ENCODE measurements at regions not wholly inside any gene's neighbourhood (a gene's known extent, or its start where the extent isn't known, plus 50 kb on each side); places are given as distances from the start of the nearest gene placed in this dataset.

DNA sequence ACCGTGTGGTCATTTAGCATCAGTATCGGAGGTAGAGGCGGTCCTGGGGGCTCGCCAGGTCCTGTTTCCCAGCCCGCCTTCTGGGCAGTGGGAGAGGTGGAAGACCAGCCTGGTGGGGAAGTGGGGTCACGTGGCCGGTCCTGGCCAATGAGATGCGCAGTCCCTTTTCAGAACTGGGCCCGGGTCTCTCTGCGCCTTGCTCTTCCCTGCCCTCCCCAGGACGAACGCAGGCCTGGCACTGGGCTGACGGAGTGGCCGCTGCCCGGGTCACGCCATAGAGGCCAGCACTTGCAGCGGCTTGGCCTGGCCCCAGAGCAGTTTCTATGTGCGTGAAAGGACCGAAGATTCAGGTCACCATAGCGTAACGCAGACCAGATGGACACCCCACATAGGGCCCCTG is 97.6 kb downstream of the OLFM1 start:
- no peak overlapping the region for H3K4me3 ChIP-seq (ENCODE audit: insufficient read depth, low read depth, low read length)
- TF ChIP-seq FOS (IDR thresholded peaks at IDR 0.05; ENCODE audit: low read depth, low read length): no peak
- no peak for TF ChIP-seq CEBPB (IDR thresholded peaks at IDR 0.05; ENCODE audit: low read depth, low read length)
- TF ChIP-seq, protein P1, sequence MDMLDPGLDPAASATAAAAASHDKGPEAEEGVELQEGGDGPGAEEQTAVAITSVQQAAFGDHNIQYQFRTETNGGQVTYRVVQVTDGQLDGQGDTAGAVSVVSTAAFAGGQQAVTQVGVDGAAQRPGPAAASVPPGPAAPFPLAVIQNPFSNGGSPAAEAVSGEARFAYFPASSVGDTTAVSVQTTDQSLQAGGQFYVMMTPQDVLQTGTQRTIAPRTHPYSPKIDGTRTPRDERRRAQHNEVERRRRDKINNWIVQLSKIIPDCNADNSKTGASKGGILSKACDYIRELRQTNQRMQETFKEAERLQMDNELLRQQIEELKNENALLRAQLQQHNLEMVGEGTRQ (IDR thresholded peaks at IDR 0.05; ENCODE audit: low read depth, low read length): no peak
- TF ChIP-seq POLR2A (IDR thresholded peaks at IDR 0.05; ENCODE audit: low read depth, low read length): no peak
- no peak for TF ChIP-seq RCOR1 (IDR thresholded peaks at IDR 0.05; ENCODE audit: insufficient replicate concordance, low read length)
- TF ChIP-seq, protein P2, sequence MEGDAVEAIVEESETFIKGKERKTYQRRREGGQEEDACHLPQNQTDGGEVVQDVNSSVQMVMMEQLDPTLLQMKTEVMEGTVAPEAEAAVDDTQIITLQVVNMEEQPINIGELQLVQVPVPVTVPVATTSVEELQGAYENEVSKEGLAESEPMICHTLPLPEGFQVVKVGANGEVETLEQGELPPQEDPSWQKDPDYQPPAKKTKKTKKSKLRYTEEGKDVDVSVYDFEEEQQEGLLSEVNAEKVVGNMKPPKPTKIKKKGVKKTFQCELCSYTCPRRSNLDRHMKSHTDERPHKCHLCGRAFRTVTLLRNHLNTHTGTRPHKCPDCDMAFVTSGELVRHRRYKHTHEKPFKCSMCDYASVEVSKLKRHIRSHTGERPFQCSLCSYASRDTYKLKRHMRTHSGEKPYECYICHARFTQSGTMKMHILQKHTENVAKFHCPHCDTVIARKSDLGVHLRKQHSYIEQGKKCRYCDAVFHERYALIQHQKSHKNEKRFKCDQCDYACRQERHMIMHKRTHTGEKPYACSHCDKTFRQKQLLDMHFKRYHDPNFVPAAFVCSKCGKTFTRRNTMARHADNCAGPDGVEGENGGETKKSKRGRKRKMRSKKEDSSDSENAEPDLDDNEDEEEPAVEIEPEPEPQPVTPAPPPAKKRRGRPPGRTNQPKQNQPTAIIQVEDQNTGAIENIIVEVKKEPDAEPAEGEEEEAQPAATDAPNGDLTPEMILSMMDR (conservative IDR thresholded peaks at IDR 0.05; ENCODE audit: low read depth, low read length): no peak
- no peak for TF ChIP-seq NFE2L2 (IDR thresholded peaks at IDR 0.05; ENCODE audit: low read depth, low read length)
- no peak for TF ChIP-seq MAZ (IDR thresholded peaks at IDR 0.05; ENCODE audit: borderline replicate concordance, low read depth, low read length)
- TF ChIP-seq MAFK (IDR thresholded peaks at IDR 0.05; ENCODE audit: low read depth, low read length): no peak
- no peak for TF ChIP-seq MXI1 (IDR thresholded peaks at IDR 0.05; ENCODE audit: borderline replicate concordance, low read depth, low read length)
- no peak overlapping the region for H3K9ac ChIP-seq (ENCODE audit: low read depth, low read length)
- no peaks in the 10 kb centered on the region for H3K9me1 ChIP-seq (ENCODE audit: insufficient read depth, low read length)
- H3K27me3 ChIP-seq (ENCODE audit: control insufficient read depth, insufficient read depth, low read length): peaks cover 2% of the 10 kb centered on the region; the same call in 1 of the 2 replicates
- H3K14ac ChIP-seq (replicated peaks; ENCODE audit: low read depth, low read length): no peak overlapping the region
- 77% methylated on average over 12 of the region's 21 CpGs; no CpG with 5 or more reads in 1 of the 2 experiments for WGBS, 2 experiments (ENCODE audit: extremely low coverage in 2 of 2, insufficient read length in 1 of 2)
- intact Hi-C loops (cut with micrococcal nuclease) (no loop called here), dilution Hi-C loops (cut with HindIII; ENCODE audit: low sequenced_read_pairs, unreplicated experiment) (no loop called here), in situ Hi-C loops (cut with MboI; ENCODE audit: low sequenced_read_pairs) (no loop called here)
- no peak overlapping the region for H2BK120ac ChIP-seq (ENCODE audit: low read depth, low read length)
- H3K4me2 ChIP-seq (ENCODE audit: low read depth, low read length): no peak overlapping the region
- no peak overlapping the region for H2AFZ ChIP-seq (replicated peaks; ENCODE audit: low read length, poor library complexity)
- BruUV-seq (replicated peaks): no TSS peak
- H3K4me1 ChIP-seq (ENCODE audit: control insufficient read depth, insufficient read depth, low read length): no peaks in the 10 kb centered on the region
- no peaks in the 10 kb centered on the region for H3K36me3 ChIP-seq (ENCODE audit: control insufficient read depth, insufficient read depth, low read length)
- H2BK5ac ChIP-seq (ENCODE audit: low read depth, low read length, poor library complexity, severe bottlenecking): no peak overlapping the region
- H4K20me1 ChIP-seq (ENCODE audit: insufficient read depth, low read length): no peaks in the 10 kb centered on the region
- H4K91ac ChIP-seq (ENCODE audit: insufficient read depth, low read depth, low read length): no peak overlapping the region
- H3K27ac ChIP-seq (ENCODE audit: insufficient read depth, low read length): no peak overlapping the region
- no peak overlapping the region for H4K5ac ChIP-seq (ENCODE audit: low read depth, low read length)
- H2BK20ac ChIP-seq (ENCODE audit: low read depth, low read length): no peak overlapping the region
- H4K8ac ChIP-seq (ENCODE audit: low read depth in 2 of 2, low read length in 2 of 2): no peak overlapping the region
- H3K79me1 ChIP-seq (ENCODE audit: low read depth in 1 of 2, low read length in 2 of 2): no peaks in the 10 kb centered on the region
- no peak for DNase-seq
- ChIA-PET POLR2A (ENCODE audit: unreplicated experiment) (no interaction called here), CTCF (no interaction called here)
- no peak overlapping the region for H2AK9ac ChIP-seq (replicated peaks; ENCODE audit: low read depth, low read length, poor library complexity)
- H3K9me3 ChIP-seq (ENCODE audit: control insufficient read depth, insufficient read depth, low read length): peaks cover 4% of the 10 kb centered on the region
- no peak overlapping the region for H3K56ac ChIP-seq (ENCODE audit: extremely low read depth, insufficient read depth, low read length)
- H3K4ac ChIP-seq (ENCODE audit: low read depth, low read length): no peak overlapping the region
- no peak overlapping the region for H2BK15ac ChIP-seq (ENCODE audit: low read depth, low read length)
- no peak overlapping the region for H3K23ac ChIP-seq (ENCODE audit: low read depth, low read length)
- no peak overlapping the region for H3K18ac ChIP-seq (ENCODE audit: low read depth, low read length)
- H2AK5ac ChIP-seq (ENCODE audit: low read depth, low read length): no peak overlapping the region
- no peak for ATAC-seq (ENCODE audit: low read depth)

All from IMR-90 (cell line).